HEK293 (cell line): ENCODE measurements at regions not wholly inside any gene's neighbourhood (a gene's known extent, or its start where the extent isn't known, plus 50 kb on each side); places are given as distances from the start of the nearest gene placed in this dataset.
"Not testable (repeated sequence)": the region's sequence is repeated elsewhere in the genome, so short reads cannot be mapped to it uniquely, and the experiment has no call there.

Source experiments
- CTCF ChIA-PET: fragments of 350-600 bp; formaldehyde crosslinking; extraction: SDS; loops from one replicate; lab custom pipeline; 2021; ENCODE audit warnings: antibody characterized with exemption; lab: Yijun Ruan, JAX
- POLR2A ChIA-PET: fragments of 300-600 bp; formaldehyde crosslinking; extraction: SDS; loops from one replicate; lab custom pipeline; 2020; ENCODE audit warnings: antibody characterized with exemption, inconsistent platforms; lab: Yijun Ruan, JAX
- H3K27ac ChIP-seq: fragments of 200-500 bp; sonication (Bioruptor generic); 2 replicates; pipeline ENCODE4 v1.5.1; 2014; ENCODE audit warnings: low read depth, low read length, control low read depth, inconsistent platforms; ENCODE audit errors: extremely low read depth
- H3K36me3 ChIP-seq, 2 experiments: fragments of 200-500 bp in 1 of 2; sonication (Bioruptor generic) in 1 of 2; 1 replicate in 1 of 2; 2 replicates in 1 of 2; pipeline ENCODE4 v1.5.1; 2014 to 2017; ENCODE audit warnings: inconsistent platforms in 2 of 2, low read length in 2 of 2; ENCODE audit not compliant: control insufficient read depth in 2 of 2, insufficient read depth in 1 of 2
- H3K4me1 ChIP-seq: fragments of 200-500 bp; sonication (Bioruptor generic); 2 replicates; pipeline ENCODE4 v1.5.1; 2014; ENCODE audit warnings: mild to moderate bottlenecking, low read length, inconsistent platforms; ENCODE audit not compliant: control insufficient read depth, insufficient read depth
- H3K4me3 ChIP-seq: 2 replicates; pipeline ENCODE4 v1.5.1; 2011; ENCODE audit warnings: low read depth, mild to moderate bottlenecking, control low read depth, low read length, moderate library complexity
- H3K9me3 ChIP-seq: fragments of 200-500 bp; sonication (Bioruptor generic); 2 replicates; pipeline ENCODE4 v1.5.1; 2014; ENCODE audit warnings: low read depth, low read length, inconsistent platforms; ENCODE audit not compliant: control insufficient read depth, insufficient read depth
- GLIS2 ChIP-seq: fragments of 450-650 bp; formaldehyde crosslinking; IDR thresholded peaks from 2 replicates; pipeline ENCODE4 v1.5.1; 2016; ENCODE audit warnings: missing biosample characterization, missing genetic modification characterization
- KLF10 ChIP-seq: fragments of 450-650 bp; IDR thresholded peaks from 2 replicates; pipeline ENCODE4 v1.5.1; 2018; ENCODE audit warnings: missing biosample characterization, mild to moderate bottlenecking, missing genetic modification characterization
- KLF7 ChIP-seq: fragments of 450-650 bp; formaldehyde crosslinking; IDR thresholded peaks from 2 replicates; pipeline ENCODE4 v1.5.1; 2016; ENCODE audit warnings: missing biosample characterization, missing genetic modification characterization, borderline replicate concordance
- MZF1 ChIP-seq: fragments of 450-650 bp; formaldehyde crosslinking; IDR thresholded peaks from 2 replicates; pipeline ENCODE4 v1.5.1; 2017; ENCODE audit warnings: missing biosample characterization, missing genetic modification characterization, borderline replicate concordance
- SP3 ChIP-seq: fragments of 450-650 bp; formaldehyde crosslinking; IDR thresholded peaks from 2 replicates; pipeline ENCODE4 v1.5.1; 2016; ENCODE audit warnings: missing biosample characterization, missing genetic modification characterization
- SP7 ChIP-seq: fragments of 450-650 bp; formaldehyde crosslinking; IDR thresholded peaks from 2 replicates; pipeline ENCODE4 v1.5.1; 2016; ENCODE audit warnings: missing biosample characterization, missing genetic modification characterization
- ZBTB20 ChIP-seq: fragments of 450-650 bp; formaldehyde crosslinking; IDR thresholded peaks from 2 replicates; pipeline ENCODE4 v1.5.1; 2016; ENCODE audit warnings: missing biosample characterization, missing genetic modification characterization
- ZEB2 ChIP-seq: fragments of 450-650 bp; formaldehyde crosslinking; IDR thresholded peaks from 2 replicates; pipeline ENCODE4 v1.5.1; 2016; ENCODE audit warnings: missing biosample characterization, missing genetic modification characterization
- ZFHX2 ChIP-seq: fragments of 450-650 bp; formaldehyde crosslinking; conservative IDR thresholded peaks from 2 replicates; pipeline ENCODE4 v1.5.1; 2016; ENCODE audit warnings: missing biosample characterization, missing genetic modification characterization
- ZNF121 ChIP-seq: fragments of 450-650 bp; formaldehyde crosslinking; IDR thresholded peaks from 2 replicates; pipeline ENCODE4 v1.5.1; 2016; ENCODE audit warnings: missing biosample characterization, missing genetic modification characterization
- ZNF19 ChIP-seq: fragments of 450-650 bp; formaldehyde crosslinking; IDR thresholded peaks from 2 replicates; pipeline ENCODE4; 2016; ENCODE audit warnings: missing biosample characterization, missing genetic modification characterization, low read depth
- ZNF23 ChIP-seq: fragments of 450-650 bp; formaldehyde crosslinking; IDR thresholded peaks from 2 replicates; pipeline ENCODE4 v1.5.1; 2016; ENCODE audit warnings: missing biosample characterization, missing genetic modification characterization, borderline replicate concordance
- ZNF302 ChIP-seq: fragments of 450-650 bp; formaldehyde crosslinking; IDR thresholded peaks from 2 replicates; pipeline ENCODE4 v1.5.1; 2016; ENCODE audit warnings: missing biosample characterization, missing genetic modification characterization, low read depth
- ZNF394 ChIP-seq: fragments of 450-650 bp; formaldehyde crosslinking; IDR thresholded peaks from 2 replicates; pipeline ENCODE4 v1.5.1; 2016; ENCODE audit warnings: missing biosample characterization, missing genetic modification characterization, mild to moderate bottlenecking, moderate library complexity, borderline replicate concordance
- ZNF426 ChIP-seq: fragments of 450-650 bp; formaldehyde crosslinking; IDR thresholded peaks from 2 replicates; pipeline ENCODE4 v1.5.1; 2017; ENCODE audit warnings: missing biosample characterization, missing genetic modification characterization, mild to moderate bottlenecking, inconsistent platforms, moderate library complexity
- ZNF571 ChIP-seq: fragments of 450-650 bp; formaldehyde crosslinking; IDR thresholded peaks from 2 replicates; pipeline ENCODE4 v1.5.0; 2017; ENCODE audit warnings: missing biosample characterization, missing genetic modification characterization
- ZNF670 ChIP-seq: fragments of 450-650 bp; formaldehyde crosslinking; IDR thresholded peaks from 2 replicates; pipeline ENCODE4 v1.5.1; 2016; ENCODE audit warnings: missing biosample characterization, missing genetic modification characterization, low read depth
- ZNF677 ChIP-seq: fragments of 450-650 bp; IDR thresholded peaks from 2 replicates; pipeline ENCODE4 v1.5.0; 2018; ENCODE audit warnings: missing biosample characterization, mild to moderate bottlenecking, missing genetic modification characterization, moderate library complexity
- TF ChIP-seq, protein P1 (sequence below): fragments of 450-650 bp; formaldehyde crosslinking; IDR thresholded peaks from 2 replicates; pipeline ENCODE4 v1.5.1; 2016; ENCODE audit warnings: missing biosample characterization, missing genetic modification characterization
- TF ChIP-seq, protein P2 (sequence below): fragments of 450-650 bp; formaldehyde crosslinking; IDR thresholded peaks from 2 replicates; pipeline ENCODE4 v1.5.1; 2016; ENCODE audit warnings: missing biosample characterization, missing genetic modification characterization
- TF ChIP-seq, protein P3 (sequence below): fragments of 450-650 bp; formaldehyde crosslinking; IDR thresholded peaks from 2 replicates; pipeline ENCODE4 v1.5.1; 2016; ENCODE audit warnings: missing biosample characterization, missing genetic modification characterization

DNA sequence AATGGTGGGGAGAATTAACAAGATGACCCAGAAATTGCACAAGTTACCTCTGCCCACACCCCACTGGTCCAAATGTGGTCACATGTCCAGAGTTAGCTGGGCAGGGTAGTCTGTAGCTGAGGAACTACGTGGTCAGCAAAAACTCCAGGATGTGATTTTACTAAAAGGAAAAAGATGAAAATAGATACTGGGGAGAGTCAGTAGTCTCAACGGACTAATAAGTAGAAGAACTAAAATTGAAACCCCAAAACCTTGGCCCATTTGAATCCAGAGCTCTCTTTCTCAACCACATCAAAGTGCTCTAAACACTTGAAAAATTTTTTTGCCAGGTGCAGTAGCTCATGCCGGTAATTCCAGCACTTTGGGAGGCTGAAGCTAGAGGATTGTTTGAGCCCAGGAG, 146.3 kb downstream of the SKIDA1 start:
- H3K4me1 ChIP-seq, result no peaks in the 10 kb centered on the region
- ChIA-PET POLR2A (no interaction called here), CTCF (no interaction called here)
- H3K36me3 ChIP-seq, result no peaks in the 10 kb centered on the region
- H3K9me3 ChIP-seq, result no peaks in the 10 kb centered on the region
- H3K4me3 ChIP-seq, result no peak overlapping the region
- H3K27ac ChIP-seq, result no peak overlapping the region
- TF ChIP-seq, protein P1, sequence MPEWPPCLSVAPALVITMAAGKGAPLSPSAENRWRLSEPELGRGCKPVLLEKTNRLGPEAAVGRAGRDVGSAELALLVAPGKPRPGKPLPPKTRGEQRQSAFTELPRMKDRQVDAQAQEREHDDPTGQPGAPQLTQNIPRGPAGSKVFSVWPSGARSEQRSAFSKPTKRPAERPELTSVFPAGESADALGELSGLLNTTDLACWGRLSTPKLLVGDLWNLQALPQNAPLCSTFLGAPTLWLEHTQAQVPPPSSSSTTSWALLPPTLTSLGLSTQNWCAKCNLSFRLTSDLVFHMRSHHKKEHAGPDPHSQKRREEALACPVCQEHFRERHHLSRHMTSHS, result no peak
- no peak for TF ChIP-seq ZNF19 (tag by site-specific recombination)

DNA sequence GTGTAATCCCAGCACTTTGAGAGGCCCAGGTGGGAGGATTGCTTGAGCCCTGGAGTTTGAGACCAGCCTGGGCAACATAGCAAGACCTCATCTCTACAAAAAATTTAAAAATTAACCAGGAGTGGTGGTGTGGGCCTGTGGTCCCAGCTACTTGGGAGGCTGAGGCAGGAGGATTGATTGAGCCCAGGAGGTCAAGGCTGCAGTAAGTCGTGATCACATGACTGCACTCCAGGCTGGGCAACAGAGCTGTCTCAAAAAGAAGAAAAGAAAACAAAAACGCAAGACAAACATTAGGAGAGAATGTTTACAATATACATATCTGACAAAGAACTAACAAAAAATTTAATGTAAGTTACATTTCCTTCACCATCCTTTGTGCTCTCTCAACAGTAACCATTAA, 150.2 kb downstream of the SKIDA1 start:
- not testable (repeated sequence) for H3K36me3 ChIP-seq

DNA sequence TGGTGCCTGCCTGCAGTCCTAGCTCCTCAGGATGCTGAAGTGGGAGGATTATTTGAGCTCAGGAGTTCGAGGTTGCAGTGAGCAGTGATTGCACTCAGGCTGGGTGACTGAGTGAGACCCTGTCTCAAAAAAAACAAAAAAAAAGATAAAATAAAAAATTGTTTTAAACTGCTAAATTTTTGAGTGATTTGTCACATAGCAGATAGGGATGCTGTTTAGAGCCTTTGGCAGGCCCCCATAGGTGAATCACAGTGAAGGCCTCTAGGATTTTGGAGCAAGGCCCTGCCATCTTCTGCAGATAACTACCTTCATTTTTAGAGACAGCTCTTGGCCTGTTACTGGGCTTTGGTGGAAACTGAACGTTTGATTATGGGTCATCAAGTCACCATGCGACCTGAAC, 151.6 kb downstream of the SKIDA1 start:
- H3K4me1 ChIP-seq, H3K27ac ChIP-seq, POLR2A ChIA-PET, H3K36me3 ChIP-seq, H3K4me3 ChIP-seq, CTCF ChIA-PET, H3K9me3 ChIP-seq: not testable (repeated sequence)

More for the DNA sequence above, 150.2 kb downstream of the SKIDA1 start:
- H3K4me1 ChIP-seq, H3K9me3 ChIP-seq, H3K4me3 ChIP-seq, H3K27ac ChIP-seq, POLR2A ChIA-PET, CTCF ChIA-PET: not testable (repeated sequence)

DNA sequence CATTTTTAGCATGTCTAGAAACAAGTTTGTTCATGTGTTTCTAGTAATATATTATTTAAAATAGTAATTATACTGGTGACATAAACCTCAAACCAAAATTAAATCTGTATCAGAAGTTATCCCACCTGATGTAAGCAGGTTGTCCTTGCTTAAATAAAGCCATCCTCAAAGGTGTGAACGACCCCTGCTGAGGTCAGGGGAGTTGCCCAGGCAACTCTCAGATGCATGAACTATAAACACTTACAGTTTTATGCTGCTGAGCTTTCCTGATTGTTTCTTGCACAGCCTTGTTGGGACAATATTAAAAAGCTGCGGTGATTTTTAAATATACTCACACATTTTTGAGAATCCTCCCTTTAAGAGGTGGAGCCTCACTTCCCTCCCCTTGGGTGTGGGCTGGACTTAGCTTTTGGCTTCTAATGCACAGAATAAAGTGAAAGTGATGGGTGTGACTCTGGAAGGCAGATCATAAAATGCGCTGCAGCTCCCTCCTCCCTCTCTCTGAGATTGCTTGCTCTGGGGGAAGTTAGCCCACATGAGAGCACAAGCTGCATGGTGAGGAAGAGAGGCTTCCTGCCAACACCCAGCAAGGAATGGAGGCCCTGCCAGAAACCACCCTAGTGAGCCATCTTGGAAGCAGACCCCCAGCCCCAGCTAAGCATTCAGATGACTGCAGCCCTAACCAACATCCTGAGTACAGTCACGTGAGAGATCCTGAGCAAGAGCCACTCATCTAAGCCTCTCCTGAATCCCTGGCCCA, 152.7 kb downstream of the SKIDA1 start:
- H3K36me3 ChIP-seq, result no peaks in the 10 kb centered on the region
- H3K9me3 ChIP-seq, result no peaks in the 10 kb centered on the region
- 0 out of 2 replicates have a peak, but pooled peaks cover 4% of the 10 kb centered on the region for H3K4me1 ChIP-seq
- no peak overlapping the region; the same call in 1 of the 2 replicates for H3K27ac ChIP-seq
- no peak overlapping the region for H3K4me3 ChIP-seq
- ChIA-PET POLR2A (no interaction called here), CTCF (interaction anchor here (1.0 kb wide), 1 partner anchor 94 kb away, joined by 4 read pairs; no protein-coding TSS in a partner anchor)
- peak; percentile 16; the same call in 1 of the 2 replicates for TF ChIP-seq ZBTB20 (tag by site-specific recombination)
- peak; percentile 79 for TF ChIP-seq KLF10
- no peak for TF ChIP-seq ZNF302 (tag by site-specific recombination)
- no peak for TF ChIP-seq ZNF394 (tag by site-specific recombination)
- peak; percentile 39; the same call in 1 of the 2 replicates for TF ChIP-seq KLF7
- TF ChIP-seq ZNF121, result no peak
- TF ChIP-seq ZFHX2 (tag by site-specific recombination), result peak; percentile 22; the same call in 1 of the 2 replicates
- no peak for TF ChIP-seq ZNF571 (tag by site-specific recombination)
- TF ChIP-seq ZNF677, result no peak
- TF ChIP-seq ZNF426 (tag by site-specific recombination), result no peak
- TF ChIP-seq MZF1 (tag by site-specific recombination), result peak; percentile 74; the same call in 1 of the 2 replicates
- TF ChIP-seq SP7, result no peak; the same call in 1 of the 2 replicates
- TF ChIP-seq ZNF23 (tag by site-specific recombination), result no peak
- no peak for TF ChIP-seq ZNF670
- TF ChIP-seq GLIS2 (tag by site-specific recombination), result no peak
- peak; percentile 72 for TF ChIP-seq SP3 (tag by site-specific recombination)
- TF ChIP-seq ZEB2 (tag by site-specific recombination), result no peak
- TF ChIP-seq, protein P2, sequence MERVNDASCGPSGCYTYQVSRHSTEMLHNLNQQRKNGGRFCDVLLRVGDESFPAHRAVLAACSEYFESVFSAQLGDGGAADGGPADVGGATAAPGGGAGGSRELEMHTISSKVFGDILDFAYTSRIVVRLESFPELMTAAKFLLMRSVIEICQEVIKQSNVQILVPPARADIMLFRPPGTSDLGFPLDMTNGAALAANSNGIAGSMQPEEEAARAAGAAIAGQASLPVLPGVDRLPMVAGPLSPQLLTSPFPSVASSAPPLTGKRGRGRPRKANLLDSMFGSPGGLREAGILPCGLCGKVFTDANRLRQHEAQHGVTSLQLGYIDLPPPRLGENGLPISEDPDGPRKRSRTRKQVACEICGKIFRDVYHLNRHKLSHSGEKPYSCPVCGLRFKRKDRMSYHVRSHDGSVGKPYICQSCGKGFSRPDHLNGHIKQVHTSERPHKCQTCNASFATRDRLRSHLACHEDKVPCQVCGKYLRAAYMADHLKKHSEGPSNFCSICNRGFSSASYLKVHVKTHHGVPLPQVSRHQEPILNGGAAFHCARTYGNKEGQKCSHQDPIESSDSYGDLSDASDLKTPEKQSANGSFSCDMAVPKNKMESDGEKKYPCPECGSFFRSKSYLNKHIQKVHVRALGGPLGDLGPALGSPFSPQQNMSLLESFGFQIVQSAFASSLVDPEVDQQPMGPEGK, result peak; percentile 35; the same call in 1 of the 2 replicates
- TF ChIP-seq, protein P3, sequence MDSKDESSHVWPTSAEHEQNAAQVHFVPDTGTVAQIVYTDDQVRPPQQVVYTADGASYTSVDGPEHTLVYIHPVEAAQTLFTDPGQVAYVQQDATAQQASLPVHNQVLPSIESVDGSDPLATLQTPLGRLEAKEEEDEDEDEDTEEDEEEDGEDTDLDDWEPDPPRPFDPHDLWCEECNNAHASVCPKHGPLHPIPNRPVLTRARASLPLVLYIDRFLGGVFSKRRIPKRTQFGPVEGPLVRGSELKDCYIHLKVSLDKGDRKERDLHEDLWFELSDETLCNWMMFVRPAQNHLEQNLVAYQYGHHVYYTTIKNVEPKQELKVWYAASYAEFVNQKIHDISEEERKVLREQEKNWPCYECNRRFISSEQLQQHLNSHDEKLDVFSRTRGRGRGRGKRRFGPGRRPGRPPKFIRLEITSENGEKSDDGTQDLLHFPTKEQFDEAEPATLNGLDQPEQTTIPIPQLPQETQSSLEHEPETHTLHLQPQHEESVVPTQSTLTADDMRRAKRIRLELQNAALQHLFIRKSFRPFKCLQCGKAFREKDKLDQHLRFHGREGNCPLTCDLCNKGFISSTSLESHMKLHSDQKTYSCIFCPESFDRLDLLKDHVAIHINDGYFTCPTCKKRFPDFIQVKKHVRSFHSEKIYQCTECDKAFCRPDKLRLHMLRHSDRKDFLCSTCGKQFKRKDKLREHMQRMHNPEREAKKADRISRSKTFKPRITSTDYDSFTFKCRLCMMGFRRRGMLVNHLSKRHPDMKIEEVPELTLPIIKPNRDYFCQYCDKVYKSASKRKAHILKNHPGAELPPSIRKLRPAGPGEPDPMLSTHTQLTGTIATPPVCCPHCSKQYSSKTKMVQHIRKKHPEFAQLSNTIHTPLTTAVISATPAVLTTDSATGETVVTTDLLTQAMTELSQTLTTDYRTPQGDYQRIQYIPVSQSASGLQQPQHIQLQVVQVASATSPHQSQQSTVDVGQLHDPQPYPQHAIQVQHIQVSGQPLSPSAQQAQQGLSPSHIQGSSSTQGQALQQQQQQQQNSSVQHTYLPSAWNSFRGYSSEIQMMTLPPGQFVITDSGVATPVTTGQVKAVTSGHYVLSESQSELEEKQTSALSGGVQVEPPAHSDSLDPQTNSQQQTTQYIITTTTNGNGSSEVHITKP (tag by site-specific recombination), result 0 out of 2 replicates have a peak, but pooled peaks have one; percentile 55
